ENCODE measurements at regions not wholly inside any gene's neighbourhood (a gene's known extent, or its start where the extent isn't known, plus 50 kb on each side); places are given as distances from the start of the nearest gene placed in this dataset.

DNA sequence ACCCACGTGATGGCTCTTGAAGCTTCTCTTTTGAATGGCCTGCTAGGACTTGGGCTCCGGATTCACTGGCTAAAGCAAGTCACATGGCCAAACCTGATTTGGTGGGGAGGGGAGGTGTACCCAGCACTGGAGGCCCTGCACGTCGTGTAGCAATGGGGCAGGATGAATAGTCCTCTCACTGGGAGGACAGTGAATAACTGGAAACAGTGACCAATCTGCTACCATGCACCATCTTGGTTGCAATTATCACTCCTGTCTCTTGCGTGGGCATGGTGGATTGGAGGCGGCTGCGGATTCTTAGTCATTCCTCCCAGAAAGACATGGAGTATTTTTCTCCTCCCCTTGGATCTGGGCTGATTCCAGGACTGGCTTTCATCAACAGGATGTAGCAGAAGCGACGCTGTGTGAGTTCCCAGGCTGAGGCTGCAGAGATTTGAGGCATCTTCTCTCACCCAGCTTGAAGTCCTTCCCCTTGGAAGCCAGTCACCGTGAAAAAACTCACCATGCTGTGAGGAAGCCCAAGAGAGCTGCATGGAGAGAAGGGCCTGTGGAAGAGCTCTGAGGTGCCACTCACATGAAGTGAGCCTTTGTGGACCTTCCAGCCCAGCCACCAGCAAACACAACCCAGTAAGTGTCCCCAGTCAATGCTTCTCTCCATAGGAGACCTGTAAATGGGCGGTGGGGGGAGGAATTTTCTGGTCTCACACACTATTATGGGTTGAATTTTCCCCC, 70.4 kb downstream of the IGLL1 start:
- no peak overlapping the region for H2AFZ ChIP-seq (ENCODE audit: low read depth, low read length)
- peaks cover 0 to 2% of the 10 kb centered on the region in 2 experiments; a peak in 3 of 5 replicates for H3K4me1 ChIP-seq (replicated peaks in 1 of 2; ENCODE audit: control insufficient read depth in 2 of 2, insufficient read depth in 2 of 2, low read length in 2 of 2)
- BruUV-seq (replicated peaks) = no TSS peak
- intact Hi-C loops (cut with micrococcal nuclease) (no loop called here), in situ Hi-C loops (cut with MboI) (no loop called here)
- ChIA-PET POLR2A (interaction anchor here (1.0 kb wide), 1 partner anchor 12 kb away, joined by 3 read pairs; no protein-coding TSS in a partner anchor), CTCF (ENCODE audit: low intra/inter-chr PET ratio) (no interaction called here)
- H3K27ac ChIP-seq (ENCODE audit: extremely low read depth, low read depth, low read length) = no peak overlapping the region
- H3K4me3 ChIP-seq = no peak overlapping the region
- no peaks in the 10 kb centered on the region for H4K20me1 ChIP-seq (replicated peaks; ENCODE audit: control insufficient read depth, insufficient read depth, low read length)
- no peak overlapping the region for H3K9ac ChIP-seq (ENCODE audit: insufficient read depth in 1 of 2, low read depth in 2 of 2, low read length in 2 of 2)
- WGBS (ENCODE audit: insufficient coverage, low coverage, missing lambda C conversion rate) = 7% methylated on average over 11 of the region's 11 CpGs
- no peaks in the 10 kb centered on the region for H3K27me3 ChIP-seq (ENCODE audit: control insufficient read depth in 2 of 2, insufficient read depth in 2 of 2, low read length in 2 of 2)
- FAIRE-seq (no peak), DNase-seq (ENCODE audit: extremely low read depth in 1 of 4, low spot score in 3 of 4) (no peak), ATAC-seq (peak; percentile 29; the same call in 2 of the 3 replicates)
- H3K9me1 ChIP-seq (ENCODE audit: control insufficient read depth, insufficient read depth, low read length) = no peaks in the 10 kb centered on the region
- no peak overlapping the region for H3K4me2 ChIP-seq (ENCODE audit: insufficient read depth, low read length)
- no peaks in the 10 kb centered on the region for H3K79me2 ChIP-seq (ENCODE audit: control insufficient read depth, insufficient read depth, low read length)
- no peaks in the 10 kb centered on the region for H3K36me3 ChIP-seq (ENCODE audit: control insufficient read depth, insufficient read depth, low read length)
- TF ChIP-seq RAD51 (IDR thresholded peaks at IDR 0.05; ENCODE audit: borderline replicate concordance, low read depth) (peak; percentile 38; the same call in 1 of the 2 replicates), STAT5A (IDR thresholded peaks at IDR 0.05; ENCODE audit: borderline replicate concordance, low read length) (no peak)
- TF ChIP-seq, protein P1, sequence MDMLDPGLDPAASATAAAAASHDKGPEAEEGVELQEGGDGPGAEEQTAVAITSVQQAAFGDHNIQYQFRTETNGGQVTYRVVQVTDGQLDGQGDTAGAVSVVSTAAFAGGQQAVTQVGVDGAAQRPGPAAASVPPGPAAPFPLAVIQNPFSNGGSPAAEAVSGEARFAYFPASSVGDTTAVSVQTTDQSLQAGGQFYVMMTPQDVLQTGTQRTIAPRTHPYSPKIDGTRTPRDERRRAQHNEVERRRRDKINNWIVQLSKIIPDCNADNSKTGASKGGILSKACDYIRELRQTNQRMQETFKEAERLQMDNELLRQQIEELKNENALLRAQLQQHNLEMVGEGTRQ (CRISPR knock-in tag; IDR thresholded peaks at IDR 0.05) = peak; percentile 41
- TF ChIP-seq, protein P2, sequence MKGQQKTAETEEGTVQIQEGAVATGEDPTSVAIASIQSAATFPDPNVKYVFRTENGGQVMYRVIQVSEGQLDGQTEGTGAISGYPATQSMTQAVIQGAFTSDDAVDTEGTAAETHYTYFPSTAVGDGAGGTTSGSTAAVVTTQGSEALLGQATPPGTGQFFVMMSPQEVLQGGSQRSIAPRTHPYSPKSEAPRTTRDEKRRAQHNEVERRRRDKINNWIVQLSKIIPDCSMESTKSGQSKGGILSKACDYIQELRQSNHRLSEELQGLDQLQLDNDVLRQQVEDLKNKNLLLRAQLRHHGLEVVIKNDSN (CRISPR knock-in tag; IDR thresholded peaks at IDR 0.05) = peak; percentile 56
- no peaks in the 10 kb centered on the region for H3K9me3 ChIP-seq (replicated peaks; ENCODE audit: control insufficient read depth, insufficient read depth, low read depth, low read length)

Measured in K562 (cell line).